HG02571 (cell line): ENCODE measurements at regions not wholly inside any gene's neighbourhood (a gene's known extent, or its start where the extent isn't known, plus 50 kb on each side); places are given as distances from the start of the nearest gene placed in this dataset.

Experiments
- ATAC-seq: cut with Tn5 transposase; IDR thresholded peaks from one replicate; pipeline ENCODE4 v1.9.1; 2021; ENCODE audit warnings: mild to moderate bottlenecking, moderate library complexity; ENCODE audit not compliant: unreplicated experiment

DNA sequence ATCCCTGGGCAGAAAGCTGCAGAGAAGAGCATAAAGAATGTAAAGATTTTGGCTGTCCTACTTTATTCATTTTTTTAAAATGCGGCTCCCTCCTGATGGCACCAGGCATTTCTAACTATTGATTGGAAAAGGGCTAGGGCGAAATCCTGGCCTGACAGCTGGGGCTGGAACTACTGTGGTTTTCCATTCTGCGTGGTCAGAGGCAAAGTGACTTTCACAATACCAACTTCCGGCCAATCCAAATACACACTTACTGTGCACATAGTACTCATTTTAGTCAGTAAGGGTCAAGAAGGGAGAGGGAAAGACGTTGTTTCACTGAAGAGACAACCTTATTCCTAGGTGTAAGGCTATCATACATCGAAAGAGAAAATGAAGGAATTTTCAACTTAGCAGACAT is 113.8 kb upstream of the PMFBP1 start:
- no peak for ATAC-seq

GRCh38 chr16:72285324-72285723 is 113.4 kb upstream of the PMFBP1 start:
- ATAC-seq = no peak

DNA sequence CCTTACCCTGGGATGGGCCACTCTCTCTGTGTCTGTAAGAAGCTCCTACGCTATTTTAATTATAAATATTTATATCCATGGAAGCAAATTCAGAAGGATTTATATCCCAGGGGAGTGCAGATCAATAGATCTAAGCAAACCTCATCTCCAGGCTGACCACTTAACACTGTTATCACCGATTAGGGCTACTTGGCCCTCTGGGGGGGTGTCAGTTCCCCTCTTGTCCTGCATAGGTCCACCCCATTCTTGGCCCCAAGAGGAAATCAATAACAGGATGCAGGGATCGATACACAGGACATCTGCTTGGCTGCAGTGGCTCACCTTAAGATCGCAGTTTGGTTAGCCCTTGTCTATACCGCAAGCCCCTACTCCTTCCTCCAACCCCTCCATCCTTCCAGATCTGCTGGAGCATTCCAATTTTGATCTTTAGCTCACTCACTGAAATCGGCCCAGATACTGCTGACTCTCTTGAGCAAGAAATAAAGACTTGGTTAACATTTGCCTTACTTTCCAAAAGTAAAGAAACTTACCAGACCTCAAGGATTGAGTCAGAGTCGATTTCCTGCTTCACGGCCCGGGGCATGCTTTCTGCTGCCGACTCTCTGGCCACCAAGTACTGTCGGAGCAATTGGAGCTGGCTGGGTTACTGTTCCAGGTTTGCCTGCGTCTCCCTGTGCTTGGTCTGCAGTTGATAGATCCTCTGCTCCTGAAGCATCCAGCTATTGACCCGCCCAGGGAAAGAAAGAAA is 112.3 kb upstream of the PMFBP1 start:
- no peak for ATAC-seq

DNA sequence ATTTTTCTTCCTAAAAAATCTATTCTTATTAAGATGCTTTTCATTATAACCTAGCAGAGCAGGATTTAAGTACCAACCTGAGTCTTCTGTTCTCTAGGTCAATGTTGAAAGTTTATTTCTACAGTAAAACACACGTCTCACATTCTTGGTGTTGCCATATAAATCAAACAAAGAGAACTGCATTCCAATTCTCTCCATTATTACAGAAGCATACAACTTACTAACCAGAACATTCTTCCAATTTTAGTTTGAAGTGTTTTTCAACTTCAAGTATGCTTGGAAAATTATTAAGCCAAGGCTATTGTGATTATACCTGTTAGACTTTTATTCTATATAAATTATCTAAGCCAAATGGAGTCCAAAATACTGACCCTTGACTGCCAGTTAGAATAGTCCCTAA is 110.4 kb upstream of the PMFBP1 start:
- ATAC-seq = no peak

- no peak for ATAC-seq
Observed at GRCh38 chr16:72278301-72278700, 106.3 kb upstream of the PMFBP1 start.

GRCh38 chr16:72277749-72278148 is 105.8 kb upstream of the PMFBP1 start:
- no peak for ATAC-seq

GRCh38 chr16:72271699-72272240 is 99.8 kb upstream of the PMFBP1 start:
- ATAC-seq = no peak

DNA sequence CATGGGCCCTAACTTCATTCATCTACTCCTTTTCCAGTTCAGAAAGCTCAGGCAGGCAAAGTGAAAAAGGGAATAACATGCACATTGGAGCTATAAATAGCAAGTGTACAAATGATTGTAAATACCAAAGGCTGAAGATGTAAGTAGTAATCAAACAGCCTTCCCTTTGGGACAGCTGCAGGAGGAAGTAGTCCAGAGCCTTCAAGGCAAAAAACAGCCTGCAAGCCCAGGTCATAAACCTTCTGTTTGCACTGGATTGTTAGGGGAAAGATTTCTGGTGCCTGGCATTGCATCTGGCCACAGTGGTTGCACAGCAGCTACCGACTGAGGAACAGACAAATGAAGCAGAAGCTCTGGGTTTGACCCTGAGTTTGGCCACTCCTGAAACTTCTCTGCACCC is 98.6 kb upstream of the PMFBP1 start:
- no peak for ATAC-seq

GRCh38 chr16:72266836-72267235 is 94.9 kb upstream of the PMFBP1 start:
- ATAC-seq = no peak

DNA sequence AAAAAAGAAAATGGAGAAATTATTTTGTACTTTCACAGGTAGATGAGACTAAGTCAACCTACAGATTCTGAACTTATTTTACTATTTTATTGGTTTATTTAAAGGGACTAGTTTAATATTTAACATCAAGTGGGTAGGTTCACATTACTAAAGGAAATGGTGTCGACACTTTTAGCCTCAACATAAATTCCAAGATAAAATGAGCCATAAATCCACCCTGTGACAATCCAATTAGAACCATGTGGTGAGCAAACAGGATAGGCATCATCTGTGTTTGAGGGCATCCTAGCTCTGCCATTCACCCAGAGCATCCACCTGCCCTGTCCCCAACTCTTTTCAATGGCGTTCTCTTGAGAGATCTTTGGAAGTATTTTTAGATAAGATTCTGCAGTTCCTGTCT is 92.8 kb upstream of the PMFBP1 start:
- ATAC-seq = no peak

DNA sequence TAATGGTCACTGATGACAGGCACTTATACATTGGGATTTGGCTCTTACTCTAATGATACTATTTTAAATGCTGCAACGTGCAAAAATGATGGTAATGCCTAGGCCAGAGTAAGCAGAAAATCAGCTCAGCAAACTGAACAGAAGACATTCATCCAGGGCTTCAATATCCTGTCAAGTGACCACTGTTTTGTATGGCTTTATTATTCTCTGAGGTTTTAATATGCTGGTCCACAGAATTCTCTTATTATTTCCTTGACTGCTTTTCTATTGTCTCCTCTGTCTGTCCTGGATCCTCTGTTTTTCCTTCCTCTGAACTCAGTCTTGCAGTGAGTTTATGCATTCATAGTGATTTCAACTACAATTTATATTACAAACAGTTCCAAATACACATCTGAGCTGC is 90.8 kb upstream of the PMFBP1 start:
- ATAC-seq = no peak

DNA sequence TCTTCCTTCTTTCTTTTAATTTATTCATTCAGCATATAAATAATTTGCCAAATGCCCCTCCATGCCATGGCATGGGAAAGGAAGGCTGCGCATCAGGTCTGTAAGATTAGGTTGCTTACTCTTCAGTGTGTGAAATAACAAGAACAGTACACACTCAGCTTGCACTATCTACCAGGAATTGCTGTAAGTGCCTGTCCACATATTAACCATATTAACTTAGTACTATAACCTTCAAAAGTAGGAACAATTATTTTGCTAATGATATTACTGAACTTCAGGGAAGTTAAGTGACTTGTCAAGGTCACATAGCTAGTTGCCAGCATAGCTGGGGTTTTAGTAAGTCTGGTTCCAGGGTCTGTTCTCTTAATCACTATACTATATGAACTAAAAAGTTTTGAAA is 89.2 kb upstream of the PMFBP1 start:
- no peak for ATAC-seq

DNA sequence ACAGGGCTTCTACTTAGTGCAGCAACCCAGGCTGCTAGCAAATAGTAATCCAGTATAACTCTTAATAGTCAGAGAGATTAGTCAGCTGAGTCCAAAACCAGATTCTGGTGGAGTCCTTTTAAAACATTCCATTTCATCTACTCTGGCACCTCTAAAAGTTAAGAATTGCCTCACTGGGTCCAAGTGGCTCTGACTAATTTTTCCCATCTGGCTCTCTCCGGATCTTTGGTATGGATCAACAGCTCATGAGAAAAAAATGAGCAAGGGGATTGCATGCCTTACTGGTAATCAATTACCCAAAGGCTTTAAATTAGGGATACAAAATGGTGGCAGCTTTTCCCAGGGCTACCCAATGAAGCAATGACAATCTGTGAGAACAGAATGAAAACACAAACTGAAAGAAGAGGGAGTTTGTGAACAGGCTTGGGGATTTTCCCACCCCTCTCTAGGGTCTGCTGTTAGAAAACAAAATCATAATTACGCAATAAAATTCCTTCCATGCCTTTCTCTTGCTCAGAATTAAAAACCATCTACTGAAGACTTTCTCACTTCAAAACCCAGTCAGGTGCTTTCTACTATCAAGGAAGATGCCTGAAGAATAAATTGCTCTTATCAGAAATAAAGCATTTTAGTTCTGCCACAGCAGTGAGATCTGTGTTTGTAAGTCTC is 84.6 kb upstream of the PMFBP1 start:
- no peak for ATAC-seq

GRCh38 chr16:72255786-72256185 is 83.8 kb upstream of the PMFBP1 start:
- ATAC-seq = no peak

- no peak for ATAC-seq
Observed at GRCh38 chr16:72247821-72248253, 75.9 kb upstream of the PMFBP1 start.

GRCh38 chr16:72246423-72246822 is 74.5 kb upstream of the PMFBP1 start:
- peak; percentile 68 for ATAC-seq

GRCh38 chr16:72244853-72245252 is 72.9 kb upstream of the PMFBP1 start:
- no peak for ATAC-seq

GRCh38 chr16:72243621-72244020 is 71.7 kb upstream of the PMFBP1 start:
- no peak for ATAC-seq

DNA sequence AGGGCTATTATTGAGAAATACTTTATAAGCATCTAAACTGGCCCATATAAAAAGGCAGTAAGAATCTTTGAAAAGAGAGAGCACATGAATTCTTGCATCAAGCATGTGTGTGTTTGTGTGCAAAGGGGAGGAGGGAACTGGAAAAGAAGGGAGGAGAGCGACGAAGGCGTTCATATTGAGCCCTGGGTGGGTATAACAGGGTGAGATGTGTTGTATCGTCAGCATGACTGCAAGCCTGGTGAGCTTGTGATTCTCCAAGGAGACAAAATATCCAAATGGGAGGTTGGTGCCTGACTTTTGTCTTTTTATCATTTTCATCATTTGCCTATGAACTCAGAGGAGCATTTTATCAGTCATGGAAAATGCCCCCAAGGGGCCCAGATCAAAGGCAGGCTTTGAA is 70.8 kb upstream of the PMFBP1 start:
- no peak for ATAC-seq

DNA sequence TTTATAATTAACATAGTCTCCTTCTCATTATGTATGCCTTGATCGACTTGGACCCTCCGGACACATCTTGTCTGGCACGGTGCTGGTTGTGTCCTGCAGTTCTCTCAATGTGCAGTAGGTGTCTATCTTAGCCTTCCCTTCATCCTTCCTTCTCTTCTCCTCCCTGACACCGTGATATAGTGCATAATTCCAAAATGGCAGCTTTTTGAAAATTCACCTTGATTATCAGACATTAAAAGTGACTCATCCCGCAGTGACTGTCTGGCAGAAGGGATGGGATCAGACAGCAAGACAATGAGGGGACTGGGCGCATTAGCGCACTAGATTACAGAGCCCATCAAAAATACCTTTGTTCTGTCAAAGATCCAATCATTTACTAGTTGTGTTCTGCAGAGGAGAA is 70.0 kb upstream of the PMFBP1 start:
- no peak for ATAC-seq

DNA sequence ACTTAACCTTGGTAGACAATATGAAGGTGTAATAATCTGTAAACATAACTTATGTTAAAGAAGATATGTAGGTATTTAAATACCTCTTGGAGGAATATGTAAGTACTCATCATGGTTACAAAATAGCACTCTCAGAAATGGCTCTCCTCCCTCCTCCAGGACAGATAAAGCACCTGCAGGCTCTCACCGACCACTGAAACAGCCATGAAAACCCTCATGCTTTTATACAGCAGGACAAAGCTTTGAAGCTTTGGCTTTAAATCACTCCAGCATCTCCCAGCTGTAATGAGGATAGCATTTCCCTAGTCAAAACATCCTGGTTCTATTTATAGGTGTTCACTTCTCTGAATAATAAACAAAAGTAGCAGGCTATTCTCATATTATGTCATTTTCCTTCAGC is 69.1 kb upstream of the PMFBP1 start:
- no peak for ATAC-seq

DNA sequence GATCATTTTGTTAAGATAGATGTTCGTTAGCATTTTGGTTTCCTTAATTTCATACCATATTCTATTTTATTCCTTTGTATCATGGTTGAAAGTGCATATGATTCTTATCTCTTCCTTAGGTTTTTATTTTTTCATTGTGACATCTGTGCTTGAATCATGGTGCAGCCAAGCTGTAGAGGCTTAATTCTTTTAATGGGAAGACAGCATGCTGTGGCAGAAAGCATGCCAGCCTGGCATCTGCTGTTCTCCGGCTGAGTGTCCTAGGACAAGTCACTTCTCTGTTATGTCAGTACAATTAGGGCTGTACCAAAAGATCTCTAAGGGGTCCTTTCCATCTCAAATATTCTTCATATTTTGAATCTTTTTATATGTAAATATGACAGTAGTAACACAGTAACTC is 68.5 kb upstream of the PMFBP1 start:
- no peak for ATAC-seq
